ENCODE measurements at regions not wholly inside any gene's neighbourhood (a gene's known extent, or its start where the extent isn't known, plus 50 kb on each side); places are given as distances from the start of the nearest gene placed in this dataset.

- TF ChIP-seq POLR2A (IDR thresholded peaks at IDR 0.05), result no peak
- TF ChIP-seq, protein P1, sequence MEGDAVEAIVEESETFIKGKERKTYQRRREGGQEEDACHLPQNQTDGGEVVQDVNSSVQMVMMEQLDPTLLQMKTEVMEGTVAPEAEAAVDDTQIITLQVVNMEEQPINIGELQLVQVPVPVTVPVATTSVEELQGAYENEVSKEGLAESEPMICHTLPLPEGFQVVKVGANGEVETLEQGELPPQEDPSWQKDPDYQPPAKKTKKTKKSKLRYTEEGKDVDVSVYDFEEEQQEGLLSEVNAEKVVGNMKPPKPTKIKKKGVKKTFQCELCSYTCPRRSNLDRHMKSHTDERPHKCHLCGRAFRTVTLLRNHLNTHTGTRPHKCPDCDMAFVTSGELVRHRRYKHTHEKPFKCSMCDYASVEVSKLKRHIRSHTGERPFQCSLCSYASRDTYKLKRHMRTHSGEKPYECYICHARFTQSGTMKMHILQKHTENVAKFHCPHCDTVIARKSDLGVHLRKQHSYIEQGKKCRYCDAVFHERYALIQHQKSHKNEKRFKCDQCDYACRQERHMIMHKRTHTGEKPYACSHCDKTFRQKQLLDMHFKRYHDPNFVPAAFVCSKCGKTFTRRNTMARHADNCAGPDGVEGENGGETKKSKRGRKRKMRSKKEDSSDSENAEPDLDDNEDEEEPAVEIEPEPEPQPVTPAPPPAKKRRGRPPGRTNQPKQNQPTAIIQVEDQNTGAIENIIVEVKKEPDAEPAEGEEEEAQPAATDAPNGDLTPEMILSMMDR (IDR thresholded peaks at IDR 0.05 in 4 of 5, conservative IDR thresholded peaks at IDR 0.05 in 1 of 5), result no peak
Observed at GRCh38 chr4:3832536-3833220, 66.5 kb downstream of the ADRA2C start.

All from gastrocnemius medialis (tissue), 4 donors.